ENCODE measurements at regions not wholly inside any gene's neighbourhood (a gene's known extent, or its start where the extent isn't known, plus 50 kb on each side); places are given as distances from the start of the nearest gene placed in this dataset.

DNA sequence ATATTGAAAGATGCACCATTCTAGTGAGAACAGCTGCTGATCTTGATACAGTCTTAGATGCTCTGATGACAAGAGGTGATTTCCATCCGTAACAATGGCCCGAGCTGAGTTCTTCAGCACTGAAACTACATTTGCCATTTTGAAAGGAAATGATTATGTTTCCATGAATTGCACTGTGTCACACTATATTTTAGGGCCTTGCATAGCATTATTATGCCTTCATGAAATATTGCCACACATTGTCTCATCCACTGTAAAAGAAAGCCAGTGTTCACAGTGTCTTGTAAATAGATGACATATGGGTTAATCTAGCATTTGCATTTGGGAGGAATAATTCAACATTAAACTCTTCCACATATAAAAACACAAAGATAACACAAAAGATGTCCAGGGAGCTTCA, 438.3 kb upstream of the PSMD7 start:
- H3K27me3 Mint-ChIP-seq, result no peaks in the 10 kb centered on the region
- no peaks in the 10 kb centered on the region for H3K4me1 Mint-ChIP-seq
- POLR2A ChIA-PET, result no interaction called here

GRCh38 chr16:73853968-73854367, 442.6 kb upstream of the PSMD7 start:
- H3K4me3 Mint-ChIP-seq, result no peak overlapping the region
- no peak overlapping the region for H3K27ac Mint-ChIP-seq
- no peaks in the 10 kb centered on the region for H3K27me3 Mint-ChIP-seq
- H3K4me1 Mint-ChIP-seq, result no peaks in the 10 kb centered on the region
- ChIA-PET CTCF (no interaction called here), POLR2A (no interaction called here)
- no peaks in the 10 kb centered on the region for H3K36me3 Mint-ChIP-seq (ENCODE audit: low read depth)
- no peaks in the 10 kb centered on the region for H3K9me3 Mint-ChIP-seq
- no peak for DNase-seq

More for the DNA sequence above, 438.3 kb upstream of the PSMD7 start:
- CTCF ChIA-PET, result no interaction called here
- no peak for DNase-seq
- Mint-ChIP-seq H3K4me3 (no peak overlapping the region), H3K27ac (no peak overlapping the region), H3K9me3 (no peaks in the 10 kb centered on the region), H3K36me3 (ENCODE audit: low read depth) (no peaks in the 10 kb centered on the region)

GRCh38 chr16:73852561-73852960, 444.1 kb upstream of the PSMD7 start:
- no peak overlapping the region for H3K4me3 Mint-ChIP-seq
- H3K36me3 Mint-ChIP-seq (ENCODE audit: low read depth), result no peaks in the 10 kb centered on the region
- H3K27ac Mint-ChIP-seq, result no peak overlapping the region
- ChIA-PET POLR2A (no interaction called here), CTCF (no interaction called here)
- no peaks in the 10 kb centered on the region for H3K4me1 Mint-ChIP-seq
- no peaks in the 10 kb centered on the region for H3K9me3 Mint-ChIP-seq
- H3K27me3 Mint-ChIP-seq, result no peaks in the 10 kb centered on the region
- DNase-seq, result no peak

GRCh38 chr16:73848993-73849392, 447.6 kb upstream of the PSMD7 start:
- Mint-ChIP-seq H3K27me3 (no peaks in the 10 kb centered on the region), H3K4me1 (no peaks in the 10 kb centered on the region), H3K9me3 (no peaks in the 10 kb centered on the region), H3K27ac (no peak overlapping the region), H3K36me3 (ENCODE audit: low read depth) (no peaks in the 10 kb centered on the region), H3K4me3 (no peak overlapping the region)
- ChIA-PET CTCF (no interaction called here), POLR2A (no interaction called here)
- no peak for DNase-seq

GRCh38 chr16:73847090-73847489, 449.5 kb upstream of the PSMD7 start:
- POLR2A ChIA-PET, result no interaction called here
- CTCF ChIA-PET, result no interaction called here
- DNase-seq, result no peak
- H3K4me3 Mint-ChIP-seq, result no peak overlapping the region
- H3K4me1 Mint-ChIP-seq, result no peaks in the 10 kb centered on the region
- H3K36me3 Mint-ChIP-seq (ENCODE audit: low read depth), result no peaks in the 10 kb centered on the region
- no peaks in the 10 kb centered on the region for H3K27me3 Mint-ChIP-seq
- no peaks in the 10 kb centered on the region for H3K9me3 Mint-ChIP-seq
- H3K27ac Mint-ChIP-seq, result no peak overlapping the region

DNA sequence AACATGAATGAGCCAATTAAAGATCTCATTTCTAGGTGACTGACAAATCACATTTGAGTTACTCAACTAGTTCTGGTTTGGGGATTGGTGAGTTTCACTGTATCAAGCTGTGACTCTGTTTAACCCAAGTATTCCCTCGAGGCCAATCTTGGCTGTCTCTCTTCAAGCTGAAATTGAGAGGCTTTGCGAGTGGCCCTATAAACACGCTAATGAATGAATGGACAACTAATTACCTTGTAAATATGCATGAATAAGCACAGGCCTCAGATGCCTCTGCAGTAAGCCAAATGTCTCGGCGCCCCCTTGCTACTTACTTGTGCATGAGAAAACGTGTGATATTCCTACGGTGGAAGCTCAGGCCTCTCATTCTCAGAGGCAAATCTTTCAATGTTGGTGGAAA, 450.3 kb upstream of the PSMD7 start:
- H3K36me3 Mint-ChIP-seq (ENCODE audit: low read depth), result no peaks in the 10 kb centered on the region
- H3K27me3 Mint-ChIP-seq, result no peaks in the 10 kb centered on the region
- no peak for DNase-seq
- CTCF ChIA-PET, result no interaction called here
- H3K4me1 Mint-ChIP-seq, result no peaks in the 10 kb centered on the region
- H3K9me3 Mint-ChIP-seq, result no peaks in the 10 kb centered on the region
- POLR2A ChIA-PET, result no interaction called here
- H3K27ac Mint-ChIP-seq, result no peak overlapping the region
- H3K4me3 Mint-ChIP-seq, result no peak overlapping the region

DNA sequence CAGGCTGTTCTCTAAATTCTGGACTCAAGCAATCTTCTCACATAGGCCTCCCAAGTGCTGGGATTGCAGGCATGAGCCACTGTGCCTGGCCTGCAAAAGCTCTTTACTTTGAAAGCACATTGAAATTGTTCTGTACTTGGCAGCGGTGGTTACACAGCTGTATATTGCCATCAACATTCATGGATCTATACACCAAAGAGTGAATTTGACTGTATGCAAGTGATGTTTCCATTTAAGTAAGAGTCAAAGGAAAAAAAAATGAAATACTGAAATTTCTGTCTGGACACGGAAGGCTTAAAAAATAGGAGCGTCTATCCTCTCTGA, 450.6 kb upstream of the PSMD7 start:
- H3K27ac Mint-ChIP-seq, result no peak overlapping the region
- ChIA-PET POLR2A (no interaction called here), CTCF (no interaction called here)
- H3K27me3 Mint-ChIP-seq, result no peaks in the 10 kb centered on the region
- no peaks in the 10 kb centered on the region for H3K9me3 Mint-ChIP-seq
- no peaks in the 10 kb centered on the region for H3K4me1 Mint-ChIP-seq
- no peaks in the 10 kb centered on the region for H3K36me3 Mint-ChIP-seq (ENCODE audit: low read depth)
- H3K4me3 Mint-ChIP-seq, result no peak overlapping the region
- DNase-seq, result no peak

- no peaks in the 10 kb centered on the region for H3K27me3 Mint-ChIP-seq
- CTCF ChIA-PET, result no interaction called here
- no peaks in the 10 kb centered on the region for H3K9me3 Mint-ChIP-seq
- no peak overlapping the region for H3K27ac Mint-ChIP-seq
- H3K36me3 Mint-ChIP-seq (ENCODE audit: low read depth), result no peaks in the 10 kb centered on the region
- POLR2A ChIA-PET, result no interaction called here
- no peak overlapping the region for H3K4me3 Mint-ChIP-seq
- H3K4me1 Mint-ChIP-seq, result no peaks in the 10 kb centered on the region
- no peak for DNase-seq
Observed at GRCh38 chr16:73845238-73846006, 451.2 kb upstream of the PSMD7 start.

GRCh38 chr16:73840728-73841127, 455.9 kb upstream of the PSMD7 start:
- H3K27ac Mint-ChIP-seq, result no peak overlapping the region
- ChIA-PET POLR2A (no interaction called here), CTCF (no interaction called here)
- no peaks in the 10 kb centered on the region for H3K36me3 Mint-ChIP-seq (ENCODE audit: low read depth)
- no peak for DNase-seq
- H3K4me1 Mint-ChIP-seq, result no peaks in the 10 kb centered on the region
- no peaks in the 10 kb centered on the region for H3K9me3 Mint-ChIP-seq
- no peak overlapping the region for H3K4me3 Mint-ChIP-seq
- H3K27me3 Mint-ChIP-seq, result no peaks in the 10 kb centered on the region

DNA sequence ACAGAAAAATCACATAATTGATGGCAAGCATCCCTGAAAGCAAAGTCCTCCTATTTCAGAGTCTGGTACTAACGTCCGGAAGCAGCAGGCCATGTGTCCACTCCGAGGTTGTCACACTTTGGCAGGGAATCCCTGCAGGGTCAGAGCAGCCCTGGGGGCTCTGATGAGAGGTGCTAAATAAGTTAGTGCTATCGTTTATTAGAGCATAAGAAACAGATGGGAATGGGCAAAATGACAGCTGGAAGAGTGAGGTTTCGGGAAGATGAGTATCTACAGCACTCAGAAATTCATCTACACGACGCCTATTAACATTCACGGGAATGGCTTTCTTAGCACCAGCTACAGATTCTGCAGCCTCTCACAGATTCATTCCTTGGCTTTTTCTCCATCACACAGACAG, 465.4 kb upstream of the PSMD7 start:
- no peaks in the 10 kb centered on the region for H3K36me3 Mint-ChIP-seq (ENCODE audit: low read depth)
- H3K27me3 Mint-ChIP-seq, result no peaks in the 10 kb centered on the region
- no peaks in the 10 kb centered on the region for H3K4me1 Mint-ChIP-seq
- H3K27ac Mint-ChIP-seq, result no peak overlapping the region
- peaks cover 5% of the 10 kb centered on the region for H3K9me3 Mint-ChIP-seq
- no peak overlapping the region for H3K4me3 Mint-ChIP-seq
- ChIA-PET POLR2A (no interaction called here), CTCF (no interaction called here)
- no peak for DNase-seq

DNA sequence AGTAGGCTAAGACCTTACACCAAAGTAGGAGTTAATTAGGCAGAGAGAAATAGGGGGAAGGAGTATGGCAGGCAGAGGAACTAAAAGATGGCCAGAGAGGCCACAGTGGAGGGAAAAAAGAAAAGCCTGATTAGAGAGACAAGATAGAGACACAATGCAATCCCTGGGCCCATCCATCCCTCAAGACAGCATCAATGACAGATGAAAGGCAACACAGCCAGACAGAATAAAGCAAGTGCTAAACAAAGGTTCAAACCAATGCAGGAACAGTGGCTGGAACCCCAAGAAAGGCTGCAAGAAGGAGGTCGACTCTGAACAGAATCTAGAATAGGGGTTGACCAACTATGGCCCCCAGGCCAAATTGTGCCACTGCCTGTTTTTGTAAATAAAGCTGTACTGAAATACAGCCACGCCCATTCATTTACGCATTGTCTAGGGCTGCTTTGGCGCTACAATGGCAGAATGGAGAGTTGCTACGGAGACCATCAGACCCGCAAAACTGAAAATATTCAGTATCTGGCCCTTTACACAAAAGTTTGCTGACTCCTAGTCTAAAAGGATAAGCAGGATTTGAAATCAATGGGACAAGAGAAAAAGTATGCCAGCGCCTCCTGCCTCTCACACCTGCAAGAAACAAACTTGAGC, 473.3 kb upstream of the PSMD7 start:
- no peak overlapping the region for H3K4me3 Mint-ChIP-seq
- CTCF ChIA-PET, result no interaction called here
- DNase-seq, result no peak
- no peaks in the 10 kb centered on the region for H3K4me1 Mint-ChIP-seq
- H3K27me3 Mint-ChIP-seq, result no peaks in the 10 kb centered on the region
- H3K27ac Mint-ChIP-seq, result no peak overlapping the region
- POLR2A ChIA-PET, result no interaction called here
- H3K36me3 Mint-ChIP-seq (ENCODE audit: low read depth), result no peaks in the 10 kb centered on the region
- H3K9me3 Mint-ChIP-seq, result no peaks in the 10 kb centered on the region

DNA sequence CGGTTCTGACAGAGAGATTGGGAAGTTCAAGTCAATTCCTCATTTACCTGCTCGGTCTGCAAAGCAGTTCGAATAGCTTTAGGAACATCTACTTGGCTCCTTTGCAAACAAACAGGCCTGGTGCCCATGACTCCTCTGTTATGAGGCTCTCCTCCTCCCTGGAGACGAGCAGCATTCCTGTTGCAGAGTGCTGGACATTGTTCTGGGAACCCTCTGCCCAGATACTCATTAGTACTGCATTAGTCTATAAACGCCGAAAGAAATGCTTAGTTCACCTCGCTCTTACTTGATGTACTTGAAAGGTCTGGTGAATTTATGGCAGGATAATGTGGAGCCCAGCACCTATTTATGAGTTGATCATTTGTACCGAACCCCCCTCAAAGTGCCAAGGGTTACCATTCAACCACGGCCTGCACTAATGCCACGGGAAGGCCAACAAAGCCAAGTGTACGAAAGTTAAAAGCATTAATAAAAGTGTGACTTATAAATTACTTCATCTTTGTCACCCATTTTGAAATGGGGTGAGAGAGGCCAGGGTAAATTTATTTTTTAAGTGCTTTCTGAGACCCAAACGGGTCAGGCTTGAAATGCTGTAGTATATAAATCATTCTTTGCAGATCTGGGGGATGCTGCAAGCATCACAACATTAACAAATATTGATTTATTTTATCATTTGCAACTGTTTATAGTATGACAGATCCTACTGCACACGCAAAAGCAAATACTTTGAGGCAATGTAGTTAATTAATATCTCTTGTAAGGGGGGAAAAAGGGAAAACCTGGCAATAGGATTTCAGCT, 478.9 kb upstream of the PSMD7 start:
- Mint-ChIP-seq H3K4me1 (no peaks in the 10 kb centered on the region), H3K27me3 (no peaks in the 10 kb centered on the region), H3K27ac (no peak overlapping the region), H3K9me3 (no peaks in the 10 kb centered on the region), H3K4me3 (no peak overlapping the region), H3K36me3 (ENCODE audit: low read depth) (no peaks in the 10 kb centered on the region)
- ChIA-PET POLR2A (no interaction called here), CTCF (no interaction called here)
- DNase-seq, result no peak

DNA sequence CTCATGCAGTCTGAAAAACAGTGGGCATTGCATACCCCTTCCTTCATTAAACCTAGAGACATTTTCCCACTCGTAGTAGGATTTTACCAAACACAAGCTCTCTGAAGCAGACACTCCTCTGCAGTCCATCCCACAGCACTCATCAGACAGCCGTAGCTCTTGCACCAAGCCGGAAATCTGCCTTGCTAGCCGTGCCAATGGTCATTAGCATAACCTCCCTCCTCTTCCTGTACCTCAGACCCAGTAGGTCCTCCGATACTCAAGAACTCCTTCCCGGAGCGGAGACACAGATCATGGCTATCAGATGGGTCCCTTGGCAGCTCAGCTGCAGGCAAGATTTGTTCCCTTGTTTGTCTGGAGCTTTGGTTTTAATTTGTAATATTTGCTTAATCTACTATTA, 483.1 kb upstream of the PSMD7 start:
- no peak for DNase-seq
- no peak overlapping the region for H3K4me3 Mint-ChIP-seq
- POLR2A ChIA-PET, result no interaction called here
- CTCF ChIA-PET, result no interaction called here
- H3K9me3 Mint-ChIP-seq, result no peaks in the 10 kb centered on the region
- no peaks in the 10 kb centered on the region for H3K36me3 Mint-ChIP-seq (ENCODE audit: low read depth)
- H3K27ac Mint-ChIP-seq, result no peak overlapping the region
- no peaks in the 10 kb centered on the region for H3K4me1 Mint-ChIP-seq
- no peaks in the 10 kb centered on the region for H3K27me3 Mint-ChIP-seq

DNA sequence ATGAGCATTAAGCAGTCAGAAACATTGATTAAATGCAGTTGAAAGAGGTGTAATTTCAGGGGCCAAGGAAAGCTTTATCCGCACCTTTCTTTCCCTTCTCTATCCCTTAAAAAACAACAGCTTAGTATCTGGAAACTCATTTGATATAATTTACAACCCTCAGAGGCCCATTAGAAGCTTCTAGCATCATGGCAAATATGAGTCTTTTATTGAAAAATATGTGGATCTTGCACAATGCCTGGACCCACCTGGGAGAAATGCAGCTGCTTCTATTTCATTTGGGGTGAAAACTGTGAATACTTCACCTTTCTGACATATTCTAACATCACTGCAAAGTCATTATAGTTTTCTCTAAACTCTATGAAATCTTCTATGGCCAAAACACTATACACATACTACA, 492.2 kb upstream of the PSMD7 start:
- Mint-ChIP-seq H3K4me3 (no peak overlapping the region), H3K4me1 (no peaks in the 10 kb centered on the region), H3K36me3 (ENCODE audit: low read depth) (no peaks in the 10 kb centered on the region), H3K9me3 (no peaks in the 10 kb centered on the region), H3K27ac (no peak overlapping the region), H3K27me3 (no peaks in the 10 kb centered on the region)
- ChIA-PET POLR2A (no interaction called here), CTCF (no interaction called here)
- DNase-seq, result no peak
